RWPE2 (cell line): ENCODE measurements at regions not wholly inside any gene's neighbourhood (a gene's known extent, or its start where the extent isn't known, plus 50 kb on each side); places are given as distances from the start of the nearest gene placed in this dataset.

Source experiments
- ATAC-seq: fragments of 200-7000 bp; cut with Tn5 transposase; 3 replicates; pipeline ENCODE4 v1.9.1; 2021; ENCODE audit warnings: low read depth
- DNase-seq: peaks from one replicate; pipeline ENCODE4 v3.0.0-alpha.2; 2020; ENCODE audit warnings: low spot score
- H3K27ac ChIP-seq: fragments of 450-650 bp; 2 replicates; pipeline ENCODE4 v1.5.1; 2017; ENCODE audit warnings: mild to moderate bottlenecking; ENCODE audit not compliant: poor library complexity, severe bottlenecking
- H3K27me3 ChIP-seq: fragments of 250-450 bp; sonication (Bioruptor Pico); 2 replicates; pipeline ENCODE4 v1.5.1; 2021; ENCODE audit warnings: mild to moderate bottlenecking, moderate library complexity; ENCODE audit not compliant: insufficient read depth, poor library complexity, severe bottlenecking
- H3K36me3 ChIP-seq: fragments of 250-450 bp; sonication (Bioruptor Pico); 2 replicates; pipeline ENCODE4 v1.5.1; 2020; ENCODE audit warnings: low read depth, mild to moderate bottlenecking, moderate library complexity
- H3K4me1 ChIP-seq: fragments of 250-450 bp; sonication (Bioruptor Pico); 2 replicates; pipeline ENCODE4 v1.5.1; 2021; ENCODE audit warnings: mild to moderate bottlenecking, moderate library complexity; ENCODE audit not compliant: insufficient read depth, poor library complexity, severe bottlenecking
- H3K4me3 ChIP-seq: fragments of 250-450 bp; sonication (Bioruptor Pico); 2 replicates; pipeline ENCODE4 v1.5.1; 2021; ENCODE audit warnings: mild to moderate bottlenecking, moderate library complexity; ENCODE audit not compliant: severe bottlenecking
- H3K9me3 ChIP-seq: fragments of 250-450 bp; sonication (Bioruptor Pico); 2 replicates; pipeline ENCODE4 v1.5.1; 2021; ENCODE audit warnings: mild to moderate bottlenecking, moderate library complexity; ENCODE audit not compliant: severe bottlenecking
- CTCF ChIP-seq: fragments of 450-650 bp; IDR thresholded peaks from one replicate; pipeline ENCODE4 v1.5.1; 2017; ENCODE audit warnings: mild to moderate bottlenecking, moderate library complexity; ENCODE audit not compliant: poor library complexity, severe bottlenecking

GRCh38 chr2:57848723-57849122 lies 197.9 kb upstream of the VRK2 start:
- H3K27me3 ChIP-seq: no peaks in the 10 kb centered on the region
- no peak overlapping the region for H3K4me3 ChIP-seq
- no peak for TF ChIP-seq CTCF
- no peak for ATAC-seq
- no peaks in the 10 kb centered on the region for H3K9me3 ChIP-seq
- H3K4me1 ChIP-seq: no peaks in the 10 kb centered on the region
- H3K36me3 ChIP-seq: no peaks in the 10 kb centered on the region
- no peak for DNase-seq
- no peak overlapping the region for H3K27ac ChIP-seq

DNA sequence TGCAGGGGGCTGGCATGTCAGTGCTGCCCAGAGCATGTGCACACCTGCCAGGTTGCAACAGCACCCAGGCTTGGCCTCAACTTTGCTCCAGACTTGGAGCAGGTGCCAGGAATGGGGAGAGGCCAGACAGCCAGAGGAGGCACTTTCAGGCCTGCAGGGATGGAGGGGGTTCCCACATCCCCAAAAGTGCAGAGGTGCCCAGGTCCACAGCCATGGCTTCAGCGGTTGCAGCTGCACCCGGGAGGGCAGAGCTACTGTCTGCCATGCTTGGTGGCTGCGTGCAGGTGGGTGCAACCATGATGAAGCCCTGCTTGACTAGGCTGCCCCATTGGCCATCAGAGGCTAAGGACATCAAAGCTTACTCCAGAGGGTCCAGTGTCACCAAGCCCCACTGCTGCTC lies 196.8 kb upstream of the VRK2 start:
- no peaks in the 10 kb centered on the region for H3K36me3 ChIP-seq
- H3K27ac ChIP-seq: no peak overlapping the region
- no peak overlapping the region for H3K4me3 ChIP-seq
- TF ChIP-seq CTCF: no peak
- no peak for DNase-seq
- no peaks in the 10 kb centered on the region for H3K27me3 ChIP-seq
- no peaks in the 10 kb centered on the region for H3K4me1 ChIP-seq
- H3K9me3 ChIP-seq: no peaks in the 10 kb centered on the region
- ATAC-seq: no peak

- Histone ChIP-seq H3K27me3 (no peaks in the 10 kb centered on the region), H3K9me3 (no peaks in the 10 kb centered on the region), H3K36me3 (no peaks in the 10 kb centered on the region), H3K27ac (no peak overlapping the region), H3K4me3 (no peak overlapping the region), H3K4me1 (no peaks in the 10 kb centered on the region)
- DNase-seq (no peak), ATAC-seq (no peak)
- TF ChIP-seq CTCF: no peak
These were observed 196.0 kb upstream of the VRK2 start for GRCh38 chr2:57850415-57851130.

DNA sequence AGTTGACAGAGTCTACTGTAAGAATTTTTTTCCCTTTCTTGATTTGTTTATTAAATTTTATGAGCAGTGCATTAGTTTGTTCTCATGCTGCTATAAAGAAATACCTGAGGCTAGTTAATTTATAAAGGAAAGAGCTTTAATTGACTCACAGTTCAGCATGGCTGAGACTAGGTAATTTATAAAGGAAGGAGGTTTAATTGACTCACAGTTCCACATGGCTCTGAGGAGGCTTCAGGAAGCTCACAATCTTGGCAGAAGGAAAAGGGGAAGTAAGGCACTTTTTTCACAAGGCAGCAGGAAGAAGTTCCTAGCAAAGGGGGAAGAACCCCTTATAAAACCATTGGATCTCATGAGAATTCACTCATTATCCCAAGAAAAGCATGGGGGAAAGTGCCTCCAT lies 191.4 kb upstream of the VRK2 start:
- H3K4me1 ChIP-seq: no peaks in the 10 kb centered on the region
- no peaks in the 10 kb centered on the region for H3K9me3 ChIP-seq
- no peak overlapping the region for H3K4me3 ChIP-seq
- H3K27me3 ChIP-seq: no peaks in the 10 kb centered on the region
- DNase-seq (no peak), ATAC-seq (no peak)
- no peak overlapping the region for H3K27ac ChIP-seq
- H3K36me3 ChIP-seq: no peaks in the 10 kb centered on the region
- TF ChIP-seq CTCF: no peak

DNA sequence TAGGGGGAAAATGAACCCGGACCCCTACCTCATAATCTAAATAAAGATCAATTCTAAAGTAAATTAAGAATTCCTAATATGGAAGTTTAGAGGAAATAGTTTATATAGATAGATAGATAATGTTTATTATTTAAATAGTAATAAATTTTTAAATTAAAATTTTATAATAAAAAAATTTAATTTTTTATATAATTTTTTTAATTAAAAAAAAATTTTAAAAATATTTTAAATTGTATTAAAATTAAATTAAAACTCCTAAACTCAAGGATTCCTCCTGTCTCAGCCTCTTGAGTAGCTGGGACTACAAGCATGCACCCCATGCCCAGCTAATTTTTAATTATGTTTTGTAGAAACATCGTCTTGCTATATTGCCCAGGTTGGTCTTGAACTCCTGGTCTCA lies 186.9 kb upstream of the VRK2 start:
- Histone ChIP-seq H3K27me3 (no peaks in the 10 kb centered on the region), H3K9me3 (no peaks in the 10 kb centered on the region), H3K4me1 (peaks cover 12% of the 10 kb centered on the region), H3K4me3 (no peak overlapping the region), H3K36me3 (no peaks in the 10 kb centered on the region), H3K27ac (no peak overlapping the region)
- TF ChIP-seq CTCF: no peak
- ATAC-seq (no peak), DNase-seq (no peak)
